HG03565 (cell line): ENCODE measurements at regions not wholly inside any gene's neighbourhood (a gene's known extent, or its start where the extent isn't known, plus 50 kb on each side); places are given as distances from the start of the nearest gene placed in this dataset.

Source experiments
- ATAC-seq: cut with Tn5 transposase; IDR thresholded peaks from one replicate; pipeline ENCODE4 v1.9.1; 2021; ENCODE audit warnings: mild to moderate bottlenecking, moderate library complexity; ENCODE audit not compliant: unreplicated experiment

- ATAC-seq = no peak
Observed at GRCh38 chr19:30651066-30651465, 278.9 kb downstream of the ZNF536 start.

- ATAC-seq = peak; percentile 43
Observed at GRCh38 chr19:30649934-30650614, 277.9 kb downstream of the ZNF536 start.

GRCh38 chr19:30648866-30649862 lies 277.0 kb downstream of the ZNF536 start:
- ATAC-seq = no peak

DNA sequence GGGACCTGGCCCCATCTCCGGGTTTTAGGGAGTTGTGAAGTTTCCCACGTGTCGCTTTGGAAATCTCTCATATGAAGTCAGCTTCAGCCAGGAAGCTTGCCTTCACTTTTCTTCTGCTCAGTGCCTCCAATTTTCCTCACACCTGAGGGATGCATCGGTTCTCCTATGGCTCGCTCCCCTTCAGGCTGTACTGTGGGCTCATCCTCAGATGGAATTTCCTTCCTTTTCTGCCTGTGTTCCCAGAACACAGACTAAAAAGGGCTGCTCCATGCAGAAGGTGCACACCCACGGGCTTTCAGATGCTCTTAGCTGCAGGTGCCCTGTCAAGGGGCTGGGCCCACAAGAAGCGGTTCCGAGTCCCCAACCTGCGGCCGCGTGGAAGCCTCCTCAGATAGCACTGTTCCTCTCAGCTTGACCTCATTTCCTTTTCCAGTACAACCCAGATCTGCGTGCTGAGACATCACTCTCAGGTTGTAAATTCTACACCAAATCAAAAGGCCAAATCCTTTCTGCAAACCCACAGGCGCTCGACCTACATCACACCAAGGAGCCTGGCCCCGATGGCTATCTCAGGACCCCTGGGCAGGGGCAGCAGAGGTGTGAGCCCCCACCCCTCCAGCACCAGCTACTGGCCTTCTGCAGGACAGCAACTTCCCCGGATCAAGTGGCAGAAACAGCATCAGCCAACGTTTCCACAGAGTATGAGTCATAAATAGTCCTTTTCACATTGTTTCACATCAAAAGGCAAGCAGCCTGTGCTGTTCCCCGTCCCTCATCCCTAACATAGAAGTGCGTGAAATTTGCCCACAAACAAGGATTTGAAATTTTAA lies 275.9 kb downstream of the ZNF536 start:
- ATAC-seq = no peak

GRCh38 chr19:30646806-30647205 lies 274.6 kb downstream of the ZNF536 start:
- ATAC-seq = no peak

GRCh38 chr19:30645946-30646577 lies 273.9 kb downstream of the ZNF536 start:
- ATAC-seq = no peak

- no peak for ATAC-seq
Observed at GRCh38 chr19:30640252-30640965, 268.2 kb downstream of the ZNF536 start.

- ATAC-seq = no peak
Observed at GRCh38 chr19:30638889-30639288, 266.7 kb downstream of the ZNF536 start.

DNA sequence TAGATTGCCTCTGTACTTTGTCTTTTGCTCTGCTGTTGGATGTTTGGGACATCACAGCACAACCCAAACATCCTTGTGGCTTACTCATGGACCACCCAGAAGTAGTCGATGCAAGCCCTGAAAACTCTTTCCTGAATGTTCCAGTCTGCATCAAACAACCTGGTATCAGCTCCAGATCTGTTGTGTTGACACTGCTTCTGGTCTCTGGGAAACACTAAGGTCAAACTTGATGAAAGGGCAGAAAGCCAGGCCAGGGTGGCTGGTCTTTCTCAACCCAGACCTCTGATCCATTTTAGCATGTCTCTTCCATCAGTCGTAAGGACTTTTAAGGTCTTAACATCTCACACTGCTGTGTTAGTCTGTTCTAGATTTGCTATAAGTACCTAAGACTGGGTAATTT lies 265.7 kb downstream of the ZNF536 start:
- ATAC-seq = no peak

- ATAC-seq = no peak
Observed at GRCh38 chr19:30634996-30635975, 263.1 kb downstream of the ZNF536 start.

DNA sequence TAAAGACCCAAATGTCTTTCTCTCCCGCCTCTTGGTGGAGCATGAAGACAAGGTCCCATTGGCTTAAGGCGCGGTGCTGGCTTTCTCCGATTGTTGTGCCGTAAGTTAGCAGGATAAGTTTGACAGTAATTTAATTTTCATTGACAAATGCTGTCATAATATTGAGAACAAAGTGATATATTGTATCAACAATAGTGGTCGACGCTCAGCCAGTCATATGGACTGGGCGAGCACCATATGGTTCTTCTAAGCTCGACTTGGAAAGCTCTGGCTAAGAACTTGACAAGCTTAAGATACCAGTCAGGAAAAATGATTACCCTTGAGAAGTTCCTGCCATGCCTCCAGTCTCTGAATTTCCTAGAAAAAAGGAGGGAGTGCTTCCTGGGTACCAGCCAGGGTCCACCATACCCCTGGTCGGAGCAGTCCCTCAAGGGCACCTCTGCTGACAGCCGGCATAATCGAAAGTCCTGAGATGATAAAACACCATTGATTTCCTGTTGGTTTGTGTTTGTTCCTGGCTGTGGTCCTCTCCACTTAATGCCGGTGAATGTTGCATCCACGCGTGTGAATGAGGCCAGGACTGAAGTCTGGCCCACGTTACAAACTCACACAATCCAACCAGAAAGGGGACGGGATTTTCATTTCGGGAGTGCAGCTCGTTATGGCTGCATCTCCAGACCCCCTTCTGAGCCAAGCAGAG lies 262.1 kb downstream of the ZNF536 start:
- no peak for ATAC-seq

- ATAC-seq = no peak
Observed at GRCh38 chr19:30631033-30631370, 258.8 kb downstream of the ZNF536 start.

DNA sequence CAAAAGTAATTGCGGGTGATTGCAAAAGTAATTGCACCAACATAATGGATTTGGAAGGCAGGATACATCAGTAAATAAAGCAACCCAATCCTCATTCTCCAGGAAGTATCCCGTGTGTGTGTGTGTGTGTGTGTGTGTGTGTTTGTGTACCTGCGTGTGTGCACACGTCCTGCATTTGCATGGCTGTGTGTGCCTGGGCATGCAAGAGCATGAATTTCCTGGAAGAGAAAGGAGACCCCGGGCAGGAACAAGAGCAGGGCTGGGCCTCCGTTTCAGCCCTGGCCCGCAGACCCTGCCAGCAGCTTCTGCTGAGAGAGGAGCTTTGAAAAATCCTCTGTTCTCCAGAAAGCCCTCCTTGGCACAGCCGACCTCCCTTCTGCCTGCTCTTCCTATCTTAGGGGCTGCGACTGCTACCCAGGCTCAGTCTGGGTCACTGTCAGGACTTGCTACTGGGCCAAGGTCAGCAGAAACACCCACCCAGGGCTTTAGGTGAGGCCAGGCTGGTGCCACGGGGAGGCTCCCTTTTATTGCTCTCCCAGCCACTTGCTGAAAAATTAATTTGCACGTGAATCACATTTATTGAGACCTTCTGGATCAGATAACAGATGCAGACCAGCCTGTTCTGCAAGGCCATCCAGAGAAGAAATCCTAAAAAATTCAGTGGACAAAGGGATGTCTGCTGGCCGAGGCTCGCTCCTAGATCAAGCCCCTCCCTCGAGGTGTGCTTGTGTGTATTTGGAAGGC lies 258.3 kb downstream of the ZNF536 start:
- no peak for ATAC-seq

DNA sequence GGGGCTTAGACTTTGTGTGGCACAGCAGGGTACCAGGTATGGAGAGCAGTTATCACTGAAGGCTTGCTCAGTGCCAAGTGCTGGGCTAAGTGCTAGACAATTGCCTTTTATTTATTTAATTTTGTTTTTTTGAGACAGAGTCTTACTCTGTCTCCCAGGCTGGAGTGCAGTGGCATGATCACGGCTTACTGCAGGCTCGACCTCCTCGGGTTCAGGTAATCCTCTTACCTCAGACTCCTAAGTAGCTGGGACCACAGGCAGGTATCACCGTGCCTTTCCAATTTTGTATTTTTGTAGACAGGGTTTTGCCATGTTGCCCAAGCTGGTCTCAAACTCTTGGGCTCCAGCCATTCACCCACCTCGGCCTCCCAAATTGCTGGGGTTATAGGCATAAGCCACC lies 256.9 kb downstream of the ZNF536 start:
- no peak for ATAC-seq

DNA sequence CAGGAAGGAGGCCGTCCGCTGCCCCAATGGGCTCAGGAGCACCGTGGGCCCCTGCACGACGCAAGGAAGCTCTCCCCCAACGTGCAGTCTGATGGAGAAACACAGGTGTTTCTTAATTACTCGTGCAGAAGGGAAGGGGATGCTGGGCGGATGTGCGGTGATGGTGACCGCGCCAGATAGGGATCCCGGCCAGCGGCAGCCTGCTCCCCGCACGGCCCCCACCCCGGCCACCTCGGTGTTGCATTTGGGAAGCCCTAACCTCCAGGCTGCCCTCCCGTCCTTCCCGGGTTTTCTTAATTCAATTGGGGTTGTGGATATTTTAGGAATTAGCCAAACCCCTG lies 254.4 kb downstream of the ZNF536 start:
- no peak for ATAC-seq

DNA sequence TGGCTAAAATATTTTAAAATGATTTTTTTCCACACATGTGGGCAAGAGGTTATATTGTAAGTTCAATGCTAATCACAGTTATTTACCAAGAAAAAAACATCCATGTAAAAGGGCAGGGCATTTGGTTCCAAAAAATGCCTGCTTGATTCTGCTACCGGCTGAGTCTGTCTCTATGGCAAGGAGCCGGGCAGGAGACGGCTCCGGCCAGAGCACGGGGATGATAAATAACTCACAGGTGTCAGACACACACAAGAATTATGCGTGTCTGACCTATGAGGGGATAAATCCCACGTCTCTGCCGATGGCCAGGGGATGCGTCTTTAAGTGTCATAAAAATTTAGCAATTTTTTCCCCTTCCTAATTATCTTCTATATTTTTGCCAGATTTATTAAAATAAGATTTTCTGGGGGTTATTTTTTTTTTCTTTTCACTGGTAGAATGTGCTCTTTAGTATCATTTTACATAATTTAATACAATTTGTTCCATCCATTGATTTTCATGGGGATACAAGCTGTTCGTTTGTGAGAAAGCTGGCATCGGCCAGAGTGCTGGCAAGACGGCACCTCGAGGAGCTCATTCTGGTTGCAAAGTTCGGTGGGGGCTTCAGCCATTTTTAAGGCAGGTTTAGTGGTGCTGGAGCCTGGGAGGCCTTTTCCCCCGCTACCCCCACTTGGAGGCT lies 253.9 kb downstream of the ZNF536 start:
- no peak for ATAC-seq

GRCh38 chr19:30622276-30622675 lies 250.1 kb downstream of the ZNF536 start:
- ATAC-seq = no peak
